SK-N-SH (cell line): ENCODE measurements at regions not wholly inside any gene's neighbourhood (a gene's known extent, or its start where the extent isn't known, plus 50 kb on each side); places are given as distances from the start of the nearest gene placed in this dataset.

Source experiments
- CHD2 ChIP-seq: fragments of 150-350 bp; IDR thresholded peaks from 2 replicates; pipeline ENCODE4 v1.6.1; 2018; ENCODE audit warnings: low read length; ENCODE audit not compliant: partially characterized antibody
- CTCF ChIP-seq: fragments of 200-600 bp; sonication (generic); IDR thresholded peaks from 2 replicates; pipeline ENCODE4 v1.6.1; 2017; ENCODE audit warnings: antibody characterized with exemption, mild to moderate bottlenecking, moderate library complexity
- EP300 ChIP-seq, 2 experiments: IDR thresholded peaks; 2 replicates each; pipeline versions ENCODE4 v1.4.0 to v1.6.1; 2012; ENCODE audit warnings: borderline replicate concordance in 1 of 2, low read depth in 1 of 2, low read length in 1 of 2
- GABPA ChIP-seq: IDR thresholded peaks from 2 replicates; pipeline ENCODE4 v1.4.0; 2012; ENCODE audit warnings: low read depth, mild to moderate bottlenecking
- JUND ChIP-seq: IDR thresholded peaks from 2 replicates; pipeline ENCODE4 v1.4.0; 2012
- MXI1 ChIP-seq: IDR thresholded peaks from 2 replicates; pipeline ENCODE4 v1.6.1; 2012; ENCODE audit warnings: mild to moderate bottlenecking, low read depth, low read length, improper control_type of control experiment
- RFX5 ChIP-seq: IDR thresholded peaks from 2 replicates; pipeline ENCODE4 v1.6.1; 2012; ENCODE audit warnings: mild to moderate bottlenecking, improper control_type of control experiment, low read length
- SIN3A ChIP-seq: IDR thresholded peaks from 2 replicates; pipeline ENCODE4 v1.6.1; 2012; ENCODE audit warnings: low read depth, mild to moderate bottlenecking, low read length, moderate library complexity, borderline replicate concordance
- TAF1 ChIP-seq: IDR thresholded peaks from 2 replicates; pipeline ENCODE4 v1.6.1; 2012; ENCODE audit warnings: low read depth, mild to moderate bottlenecking, low read length, moderate library complexity, borderline replicate concordance
- YY1 ChIP-seq: IDR thresholded peaks from 2 replicates; pipeline ENCODE4 v1.4.0; 2012; ENCODE audit warnings: low read depth, mild to moderate bottlenecking
- TF ChIP-seq, protein P1 (sequence below): IDR thresholded peaks from 2 replicates; pipeline ENCODE4 v1.4.0; 2012; ENCODE audit warnings: low read depth, borderline replicate concordance
- TF ChIP-seq, protein P2 (sequence below): IDR thresholded peaks from 2 replicates; pipeline ENCODE4 v1.4.0; 2012; ENCODE audit warnings: low read depth
- TF ChIP-seq, protein P3 (sequence below): IDR thresholded peaks from 2 replicates; pipeline ENCODE4 v1.6.1; 2012; ENCODE audit warnings: mild to moderate bottlenecking, low read depth, low read length, moderate library complexity

- TF ChIP-seq CTCF (no peak), JUND (no peak), GABPA (no peak), TAF1 (no peak), SIN3A (no peak), EP300 (IDR thresholded peaks at IDR 0.05; ENCODE audit: borderline replicate concordance in 1 of 2, low read depth in 1 of 2, low read length in 1 of 2) (no peak), MXI1 (no peak), RFX5 (no peak), YY1 (no peak), CHD2 (no peak)
- TF ChIP-seq, protein P1, sequence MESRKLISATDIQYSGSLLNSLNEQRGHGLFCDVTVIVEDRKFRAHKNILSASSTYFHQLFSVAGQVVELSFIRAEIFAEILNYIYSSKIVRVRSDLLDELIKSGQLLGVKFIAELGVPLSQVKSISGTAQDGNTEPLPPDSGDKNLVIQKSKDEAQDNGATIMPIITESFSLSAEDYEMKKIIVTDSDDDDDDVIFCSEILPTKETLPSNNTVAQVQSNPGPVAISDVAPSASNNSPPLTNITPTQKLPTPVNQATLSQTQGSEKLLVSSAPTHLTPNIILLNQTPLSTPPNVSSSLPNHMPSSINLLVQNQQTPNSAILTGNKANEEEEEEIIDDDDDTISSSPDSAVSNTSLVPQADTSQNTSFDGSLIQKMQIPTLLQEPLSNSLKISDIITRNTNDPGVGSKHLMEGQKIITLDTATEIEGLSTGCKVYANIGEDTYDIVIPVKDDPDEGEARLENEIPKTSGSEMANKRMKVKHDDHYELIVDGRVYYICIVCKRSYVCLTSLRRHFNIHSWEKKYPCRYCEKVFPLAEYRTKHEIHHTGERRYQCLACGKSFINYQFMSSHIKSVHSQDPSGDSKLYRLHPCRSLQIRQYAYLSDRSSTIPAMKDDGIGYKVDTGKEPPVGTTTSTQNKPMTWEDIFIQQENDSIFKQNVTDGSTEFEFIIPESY: no peak
- TF ChIP-seq, protein P2, sequence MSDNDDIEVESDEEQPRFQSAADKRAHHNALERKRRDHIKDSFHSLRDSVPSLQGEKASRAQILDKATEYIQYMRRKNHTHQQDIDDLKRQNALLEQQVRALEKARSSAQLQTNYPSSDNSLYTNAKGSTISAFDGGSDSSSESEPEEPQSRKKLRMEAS: no peak
- TF ChIP-seq, protein P3, sequence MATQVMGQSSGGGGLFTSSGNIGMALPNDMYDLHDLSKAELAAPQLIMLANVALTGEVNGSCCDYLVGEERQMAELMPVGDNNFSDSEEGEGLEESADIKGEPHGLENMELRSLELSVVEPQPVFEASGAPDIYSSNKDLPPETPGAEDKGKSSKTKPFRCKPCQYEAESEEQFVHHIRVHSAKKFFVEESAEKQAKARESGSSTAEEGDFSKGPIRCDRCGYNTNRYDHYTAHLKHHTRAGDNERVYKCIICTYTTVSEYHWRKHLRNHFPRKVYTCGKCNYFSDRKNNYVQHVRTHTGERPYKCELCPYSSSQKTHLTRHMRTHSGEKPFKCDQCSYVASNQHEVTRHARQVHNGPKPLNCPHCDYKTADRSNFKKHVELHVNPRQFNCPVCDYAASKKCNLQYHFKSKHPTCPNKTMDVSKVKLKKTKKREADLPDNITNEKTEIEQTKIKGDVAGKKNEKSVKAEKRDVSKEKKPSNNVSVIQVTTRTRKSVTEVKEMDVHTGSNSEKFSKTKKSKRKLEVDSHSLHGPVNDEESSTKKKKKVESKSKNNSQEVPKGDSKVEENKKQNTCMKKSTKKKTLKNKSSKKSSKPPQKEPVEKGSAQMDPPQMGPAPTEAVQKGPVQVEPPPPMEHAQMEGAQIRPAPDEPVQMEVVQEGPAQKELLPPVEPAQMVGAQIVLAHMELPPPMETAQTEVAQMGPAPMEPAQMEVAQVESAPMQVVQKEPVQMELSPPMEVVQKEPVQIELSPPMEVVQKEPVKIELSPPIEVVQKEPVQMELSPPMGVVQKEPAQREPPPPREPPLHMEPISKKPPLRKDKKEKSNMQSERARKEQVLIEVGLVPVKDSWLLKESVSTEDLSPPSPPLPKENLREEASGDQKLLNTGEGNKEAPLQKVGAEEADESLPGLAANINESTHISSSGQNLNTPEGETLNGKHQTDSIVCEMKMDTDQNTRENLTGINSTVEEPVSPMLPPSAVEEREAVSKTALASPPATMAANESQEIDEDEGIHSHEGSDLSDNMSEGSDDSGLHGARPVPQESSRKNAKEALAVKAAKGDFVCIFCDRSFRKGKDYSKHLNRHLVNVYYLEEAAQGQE: no peak
These were observed 248.3 kb downstream of the MIAT start for GRCh38 chr22:26905640-26906039.
